GM23338 (cell line): ENCODE measurements at regions not wholly inside any gene's neighbourhood (a gene's known extent, or its start where the extent isn't known, plus 50 kb on each side); places are given as distances from the start of the nearest gene placed in this dataset.

Experiments
- CREB1 ChIP-seq: fragments of 250-450 bp; sonication (Bioruptor Pico); IDR thresholded peaks from 2 replicates; pipeline ENCODE4 v1.5.0; 2020; ENCODE audit warnings: low read depth, mild to moderate bottlenecking, moderate library complexity
- EZH2 ChIP-seq: fragments of 200-600 bp; sonication (generic); IDR thresholded peaks from one replicate; pipeline ENCODE4 v1.8.0; 2017; ENCODE audit warnings: antibody characterized with exemption, mild to moderate bottlenecking, low read depth; ENCODE audit not compliant: unreplicated experiment
- EZH2phosphoT487 ChIP-seq: fragments of 200-600 bp; sonication (generic); IDR thresholded peaks from one replicate; pipeline ENCODE4 v1.8.1; 2018; ENCODE audit warnings: antibody characterized with exemption; ENCODE audit not compliant: unreplicated experiment
- ZNF114 ChIP-seq: fragments of 250-450 bp; sonication (Bioruptor Pico); IDR thresholded peaks from 2 replicates; pipeline ENCODE4 v1.5.0; 2020; ENCODE audit warnings: mild to moderate bottlenecking, moderate library complexity
- TF ChIP-seq, protein P1 (sequence below), 2 experiments: fragments of 200-600 bp in 1 of 2; sonication (generic) in 1 of 2; conservative IDR thresholded peaks; 2 replicates each; pipeline versions ENCODE4 v1.5.1 to v1.6.1; 2016 to 2017; ENCODE audit warnings: antibody characterized with exemption in 2 of 2, low read depth in 2 of 2, mild to moderate bottlenecking in 2 of 2, moderate library complexity in 1 of 2
- TF ChIP-seq, protein P2 (sequence below): IDR thresholded peaks from 2 replicates; pipeline ENCODE4 v1.6.1; 2016; ENCODE audit warnings: antibody characterized with exemption
- TF ChIP-seq, protein P3 (sequence below): IDR thresholded peaks from one replicate; pipeline ENCODE4 v1.6.1; 2018; ENCODE audit warnings: antibody characterized with exemption; ENCODE audit not compliant: unreplicated experiment

DNA sequence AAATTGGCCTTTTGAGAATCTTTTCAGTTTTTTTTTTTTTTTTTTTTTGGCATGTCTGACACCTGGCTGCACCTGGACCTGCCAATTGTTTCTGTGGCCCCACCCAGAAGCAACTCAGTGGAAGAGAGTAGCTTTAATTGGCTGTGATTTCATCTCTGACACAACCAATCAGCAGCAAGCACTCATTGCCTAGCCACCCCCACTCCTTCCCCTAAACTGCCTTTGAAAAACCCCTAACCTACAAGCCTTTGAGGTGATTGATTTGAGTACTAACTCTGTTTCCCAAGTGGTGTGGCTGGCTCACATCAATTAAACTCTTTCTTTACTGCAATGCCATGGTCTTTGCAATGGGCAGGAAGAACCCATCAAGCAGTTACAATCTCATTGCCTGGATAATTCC is 98.2 kb upstream of the CHORDC1 start:
- TF ChIP-seq, protein P1, sequence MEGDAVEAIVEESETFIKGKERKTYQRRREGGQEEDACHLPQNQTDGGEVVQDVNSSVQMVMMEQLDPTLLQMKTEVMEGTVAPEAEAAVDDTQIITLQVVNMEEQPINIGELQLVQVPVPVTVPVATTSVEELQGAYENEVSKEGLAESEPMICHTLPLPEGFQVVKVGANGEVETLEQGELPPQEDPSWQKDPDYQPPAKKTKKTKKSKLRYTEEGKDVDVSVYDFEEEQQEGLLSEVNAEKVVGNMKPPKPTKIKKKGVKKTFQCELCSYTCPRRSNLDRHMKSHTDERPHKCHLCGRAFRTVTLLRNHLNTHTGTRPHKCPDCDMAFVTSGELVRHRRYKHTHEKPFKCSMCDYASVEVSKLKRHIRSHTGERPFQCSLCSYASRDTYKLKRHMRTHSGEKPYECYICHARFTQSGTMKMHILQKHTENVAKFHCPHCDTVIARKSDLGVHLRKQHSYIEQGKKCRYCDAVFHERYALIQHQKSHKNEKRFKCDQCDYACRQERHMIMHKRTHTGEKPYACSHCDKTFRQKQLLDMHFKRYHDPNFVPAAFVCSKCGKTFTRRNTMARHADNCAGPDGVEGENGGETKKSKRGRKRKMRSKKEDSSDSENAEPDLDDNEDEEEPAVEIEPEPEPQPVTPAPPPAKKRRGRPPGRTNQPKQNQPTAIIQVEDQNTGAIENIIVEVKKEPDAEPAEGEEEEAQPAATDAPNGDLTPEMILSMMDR (conservative IDR thresholded peaks at IDR 0.05; ENCODE audit: low read depth in 2 of 2): no peak
- TF ChIP-seq, protein P2, sequence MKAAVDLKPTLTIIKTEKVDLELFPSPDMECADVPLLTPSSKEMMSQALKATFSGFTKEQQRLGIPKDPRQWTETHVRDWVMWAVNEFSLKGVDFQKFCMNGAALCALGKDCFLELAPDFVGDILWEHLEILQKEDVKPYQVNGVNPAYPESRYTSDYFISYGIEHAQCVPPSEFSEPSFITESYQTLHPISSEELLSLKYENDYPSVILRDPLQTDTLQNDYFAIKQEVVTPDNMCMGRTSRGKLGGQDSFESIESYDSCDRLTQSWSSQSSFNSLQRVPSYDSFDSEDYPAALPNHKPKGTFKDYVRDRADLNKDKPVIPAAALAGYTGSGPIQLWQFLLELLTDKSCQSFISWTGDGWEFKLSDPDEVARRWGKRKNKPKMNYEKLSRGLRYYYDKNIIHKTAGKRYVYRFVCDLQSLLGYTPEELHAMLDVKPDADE: no peak
- TF ChIP-seq CREB1 (CRISPR knock-in tag) (no peak), ZNF114 (CRISPR knock-in tag) (no peak), EZH2 (no peak), EZH2phosphoT487 (no peak)
- TF ChIP-seq, protein P3, sequence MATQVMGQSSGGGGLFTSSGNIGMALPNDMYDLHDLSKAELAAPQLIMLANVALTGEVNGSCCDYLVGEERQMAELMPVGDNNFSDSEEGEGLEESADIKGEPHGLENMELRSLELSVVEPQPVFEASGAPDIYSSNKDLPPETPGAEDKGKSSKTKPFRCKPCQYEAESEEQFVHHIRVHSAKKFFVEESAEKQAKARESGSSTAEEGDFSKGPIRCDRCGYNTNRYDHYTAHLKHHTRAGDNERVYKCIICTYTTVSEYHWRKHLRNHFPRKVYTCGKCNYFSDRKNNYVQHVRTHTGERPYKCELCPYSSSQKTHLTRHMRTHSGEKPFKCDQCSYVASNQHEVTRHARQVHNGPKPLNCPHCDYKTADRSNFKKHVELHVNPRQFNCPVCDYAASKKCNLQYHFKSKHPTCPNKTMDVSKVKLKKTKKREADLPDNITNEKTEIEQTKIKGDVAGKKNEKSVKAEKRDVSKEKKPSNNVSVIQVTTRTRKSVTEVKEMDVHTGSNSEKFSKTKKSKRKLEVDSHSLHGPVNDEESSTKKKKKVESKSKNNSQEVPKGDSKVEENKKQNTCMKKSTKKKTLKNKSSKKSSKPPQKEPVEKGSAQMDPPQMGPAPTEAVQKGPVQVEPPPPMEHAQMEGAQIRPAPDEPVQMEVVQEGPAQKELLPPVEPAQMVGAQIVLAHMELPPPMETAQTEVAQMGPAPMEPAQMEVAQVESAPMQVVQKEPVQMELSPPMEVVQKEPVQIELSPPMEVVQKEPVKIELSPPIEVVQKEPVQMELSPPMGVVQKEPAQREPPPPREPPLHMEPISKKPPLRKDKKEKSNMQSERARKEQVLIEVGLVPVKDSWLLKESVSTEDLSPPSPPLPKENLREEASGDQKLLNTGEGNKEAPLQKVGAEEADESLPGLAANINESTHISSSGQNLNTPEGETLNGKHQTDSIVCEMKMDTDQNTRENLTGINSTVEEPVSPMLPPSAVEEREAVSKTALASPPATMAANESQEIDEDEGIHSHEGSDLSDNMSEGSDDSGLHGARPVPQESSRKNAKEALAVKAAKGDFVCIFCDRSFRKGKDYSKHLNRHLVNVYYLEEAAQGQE: no peak
